Stomach (tissue), 4 donors: ENCODE measurements at regions not wholly inside any gene's neighbourhood (a gene's known extent, or its start where the extent isn't known, plus 50 kb on each side); places are given as distances from the start of the nearest gene placed in this dataset.

Source experiments
- CTCF ChIP-seq, 7 experiments: fragments of 450-650 bp in 4 of 7; fragments of 200-600 bp in 3 of 7; sonication (generic) in 3 of 7; IDR thresholded peaks; one replicate each; pipeline ENCODE4 v1.5.1; 2016 to 2019; ENCODE audit warnings: antibody characterized with exemption in 7 of 7, control low read depth in 2 of 7, mild to moderate bottlenecking in 1 of 7
- POLR2A ChIP-seq, 4 donors: fragments of 450-650 bp; IDR thresholded peaks; one replicate each; pipeline ENCODE4 v1.6.1; 2016; ENCODE audit warnings: antibody characterized with exemption in 4 of 4, control low read depth in 2 of 4, mild to moderate bottlenecking in 1 of 4, moderate library complexity in 1 of 4

- no peak for TF ChIP-seq CTCF (IDR thresholded peaks at IDR 0.05)
- TF ChIP-seq POLR2A (IDR thresholded peaks at IDR 0.05): no peak
Measured at GRCh38 chr1:55724551-55725325, 509.6 kb upstream of the USP24 start.
